T-cell (primary cell): ENCODE measurements at regions not wholly inside any gene's neighbourhood (a gene's known extent, or its start where the extent isn't known, plus 50 kb on each side); places are given as distances from the start of the nearest gene placed in this dataset.

ENCODE experiments used
- ATAC-seq, 4 experiments: fragments of 200-7000 bp in 3 of 4; fragments of 150-1000 bp in 1 of 4; cut with Tn5 transposase; replicated peaks in 1 of 4; 1 replicate in 3 of 4; 2 replicates in 1 of 4; pipeline ENCODE4 v1.10.0; 2021; ENCODE audit warnings: moderate library complexity in 3 of 4, mild to moderate bottlenecking in 2 of 4, moderate number of reproducible peaks in 1 of 4
- CTCF ChIA-PET, 2 donors: fragments of 300-600 bp; sonication (Branson Sonifier 250); formaldehyde crosslinking; loops; one replicate each; lab custom pipeline; 2022; ENCODE audit warnings: antibody characterized with exemption in 2 of 2; lab: Charles Lee
- POLR2A ChIA-PET, 2 donors: fragments of 300-600 bp; sonication (Branson Sonifier 250); formaldehyde crosslinking; loops; one replicate each; lab custom pipeline; 2022; ENCODE audit warnings: antibody characterized with exemption in 2 of 2; lab: Charles Lee
- DNase-seq, 35 experiments: peaks; one replicate each; pipeline versions ENCODE4 v3.0.0 to v3.0.0-alpha.2; 2013 to 2023
- H3K27ac ChIP-seq: one replicate; pipeline ENCODE4 v1.5.1; 2013; ENCODE audit warnings: low read length
- H3K27me3 ChIP-seq, 2 experiments: replicated peaks in 1 of 2; 1 replicate in 1 of 2; 2 replicates in 1 of 2; pipeline versions ENCODE4 v1.6.1 to v1.7.0; 2013; ENCODE audit warnings: low read length in 1 of 2, mixed read lengths in 1 of 2; ENCODE audit not compliant: control insufficient read depth in 2 of 2, insufficient read depth in 2 of 2; ENCODE audit errors: extremely low read depth in 1 of 2
- H3K36me3 ChIP-seq, 2 donors: 1 replicate in 1 of 2; 2 replicates in 1 of 2; pipeline versions ENCODE4 v1.6.1 to v1.7.0; 2013; ENCODE audit warnings: low read length in 1 of 2; ENCODE audit not compliant: control insufficient read depth in 2 of 2, insufficient read depth in 1 of 2; ENCODE audit errors: extremely low read depth in 1 of 2
- H3K4me1 ChIP-seq, 2 experiments: 1 replicate in 1 of 2; 2 replicates in 1 of 2; pipeline versions ENCODE4 v1.6.1 to v1.7.0; 2013; ENCODE audit warnings: low read length in 2 of 2, mixed read lengths in 1 of 2; ENCODE audit not compliant: insufficient read depth in 2 of 2, control insufficient read depth in 1 of 2; ENCODE audit errors: extremely low read depth in 1 of 2
- H3K4me3 ChIP-seq, 2 donors: 1 replicate in 1 of 2; 2 replicates in 1 of 2; pipeline versions ENCODE4 v1.5.1 to v1.7.0; 2013; ENCODE audit warnings: mild to moderate bottlenecking in 2 of 2, low read length in 1 of 2, moderate library complexity in 1 of 2; ENCODE audit not compliant: control insufficient read depth in 1 of 2; ENCODE audit errors: extremely low read depth in 1 of 2
- H3K9me3 ChIP-seq: 2 replicates; pipeline ENCODE4 v1.7.0; 2013
- H3K27ac Mint-ChIP-seq, 2 donors: one replicate each; pipeline ENCODE4 v1.8.0; 2020 to 2021; ENCODE audit warnings: mild to moderate bottlenecking in 2 of 2, mixed read lengths in 2 of 2
- H3K27me3 Mint-ChIP-seq, 2 donors: one replicate each; pipeline ENCODE4 v1.8.0; 2021 to 2022; ENCODE audit warnings: mixed read lengths in 2 of 2
- H3K36me3 Mint-ChIP-seq: one replicate; pipeline ENCODE4 v1.8.0; 2021; ENCODE audit warnings: mixed read lengths
- H3K4me1 Mint-ChIP-seq, 3 donors: one replicate each; pipeline ENCODE4 v1.8.0; 2020 to 2022; ENCODE audit warnings: mixed read lengths in 3 of 3, mild to moderate bottlenecking in 1 of 3
- H3K4me3 Mint-ChIP-seq, 3 donors: one replicate each; pipeline ENCODE4 v1.8.0; 2020 to 2022; ENCODE audit warnings: mild to moderate bottlenecking in 3 of 3, mixed read lengths in 3 of 3, moderate library complexity in 3 of 3
- H3K9me3 Mint-ChIP-seq, 3 donors: one replicate each; pipeline ENCODE4 v1.8.0; 2020 to 2022; ENCODE audit warnings: mixed read lengths in 3 of 3
- WGBS: methylation state at CpG from one replicate; pipeline ENCODE4 v1.1.5; 2013; ENCODE audit warnings: missing lambda C conversion rate; ENCODE audit not compliant: insufficient coverage; 5-methylcytosine and 5-hydroxymethylcytosine counted together

GRCh38 chr6:114418304-114418972 lies 75.6 kb upstream of the HS3ST5 start:
- no peaks in the 10 kb centered on the region for H3K27me3 Mint-ChIP-seq

DNA sequence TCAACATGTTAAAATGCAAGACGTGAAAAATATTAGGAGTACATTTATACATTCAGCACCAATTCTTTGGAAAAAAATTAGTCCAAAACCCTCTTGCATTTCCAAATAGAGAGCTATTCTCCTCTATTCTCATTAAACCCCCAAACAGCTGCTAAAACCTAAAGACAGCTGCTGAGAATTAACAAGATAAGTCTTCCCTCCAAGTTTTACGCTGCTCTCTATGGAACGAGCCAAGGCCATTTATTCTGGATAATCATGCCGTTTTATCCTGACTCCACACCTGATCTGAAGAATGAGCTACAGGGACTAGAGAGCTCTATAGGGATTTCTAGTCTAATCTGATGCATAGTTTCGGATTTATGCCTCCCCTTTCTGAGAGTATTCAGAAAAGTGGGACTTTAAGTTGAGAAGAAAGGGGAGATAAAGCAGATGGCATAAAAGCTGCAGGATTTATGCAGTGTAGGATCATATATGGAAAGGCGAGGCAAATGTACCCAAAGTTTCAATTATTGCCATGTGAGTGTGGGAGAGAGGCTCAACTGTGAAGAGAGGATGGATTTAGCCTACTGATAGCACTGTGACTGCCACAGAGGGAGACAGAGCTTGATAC lies 64.7 kb upstream of the HS3ST5 start:
- H3K4me3 Mint-ChIP-seq, result no peak overlapping the region
- no peak overlapping the region for H3K27ac ChIP-seq
- POLR2A ChIA-PET, result no interaction called here
- H3K4me1 Mint-ChIP-seq, result no peaks in the 10 kb centered on the region
- H3K27me3 ChIP-seq, result no peaks in the 10 kb centered on the region
- no peaks in the 10 kb centered on the region for H3K9me3 ChIP-seq
- H3K4me1 ChIP-seq, result no peaks in the 10 kb centered on the region
- WGBS, result 34% methylated on average over 2 of the region's 6 CpGs
- no peaks in the 10 kb centered on the region for H3K36me3 Mint-ChIP-seq
- no peak overlapping the region for H3K27ac Mint-ChIP-seq
- no peak overlapping the region for H3K4me3 ChIP-seq
- no peaks in the 10 kb centered on the region for H3K36me3 ChIP-seq
- peaks cover 0 to 4% (median 4%) of the 10 kb centered on the region in 3 donors for H3K9me3 Mint-ChIP-seq
- DNase-seq (no peak), ATAC-seq (no peak)
- CTCF ChIA-PET, result no interaction called here
- H3K27me3 Mint-ChIP-seq, result no peaks in the 10 kb centered on the region

More at GRCh38 chr6:114418304-114418972, 75.6 kb upstream of the HS3ST5 start:
- Mint-ChIP-seq H3K4me1 (no peaks in the 10 kb centered on the region), H3K4me3 (no peak overlapping the region), H3K36me3 (no peaks in the 10 kb centered on the region), H3K9me3 (peaks cover 2 to 11% (median 3%) of the 10 kb centered on the region in 3 donors), H3K27ac (no peak overlapping the region)
- no peaks in the 10 kb centered on the region for H3K36me3 ChIP-seq
- no peaks in the 10 kb centered on the region for H3K4me1 ChIP-seq
- CTCF ChIA-PET, result no interaction called here
- no peak overlapping the region for H3K4me3 ChIP-seq
- no peaks in the 10 kb centered on the region for H3K9me3 ChIP-seq
- no peak overlapping the region for H3K27ac ChIP-seq
- POLR2A ChIA-PET, result no interaction called here
- H3K27me3 ChIP-seq, result no peaks in the 10 kb centered on the region
- no peak for ATAC-seq
- WGBS, result no CpG with 5 or more reads among the region's 5 CpGs
- DNase-seq, result no peak

DNA sequence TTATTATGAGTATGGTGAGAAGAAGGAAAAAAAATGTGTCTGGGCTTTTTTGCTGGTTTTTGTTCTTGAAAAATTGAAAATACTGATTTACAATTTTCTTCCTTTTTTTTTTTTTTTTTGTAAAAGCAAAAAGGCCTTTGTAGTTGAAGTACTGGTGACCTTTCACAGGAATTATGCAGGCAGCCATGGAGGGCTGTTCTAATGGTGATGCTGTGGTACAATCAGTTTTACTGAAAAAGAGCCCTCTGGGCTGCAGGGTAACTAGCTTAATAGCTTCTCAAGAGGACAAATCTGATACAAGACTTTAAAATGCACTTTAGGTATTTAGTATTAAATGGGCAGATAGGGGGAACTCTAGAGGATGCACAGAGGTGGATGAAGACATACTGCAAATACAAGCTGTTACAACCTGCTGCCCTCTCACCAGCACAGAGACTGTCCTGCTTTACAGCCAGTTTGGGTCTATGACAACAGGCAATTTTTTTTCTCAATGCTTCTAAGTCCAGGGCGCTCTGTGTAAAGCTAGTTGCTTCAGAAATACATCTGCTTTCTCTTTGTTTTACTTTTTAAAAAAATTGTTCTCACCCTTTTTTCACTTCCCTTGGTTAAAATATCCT lies 61.6 kb upstream of the HS3ST5 start:
- H3K27me3 Mint-ChIP-seq, result no peaks in the 10 kb centered on the region
- H3K9me3 ChIP-seq, result no peaks in the 10 kb centered on the region
- H3K9me3 Mint-ChIP-seq, result peaks cover 0 to 4% (median 4%) of the 10 kb centered on the region in 3 donors
- no peak overlapping the region for H3K4me3 ChIP-seq
- POLR2A ChIA-PET, result interaction anchor here in 1 of 2 donors (0.6 kb wide), 1 partner anchor 462 kb away, joined by 3 read pairs; no protein-coding TSS in a partner anchor
- no peaks in the 10 kb centered on the region for H3K4me1 Mint-ChIP-seq
- no CpG with 5 or more reads among the region's 1 CpG for WGBS
- no peak for DNase-seq
- H3K27ac Mint-ChIP-seq, result no peak overlapping the region
- H3K4me3 Mint-ChIP-seq, result no peak overlapping the region
- H3K27ac ChIP-seq, result no peak overlapping the region
- no peaks in the 10 kb centered on the region for H3K36me3 Mint-ChIP-seq
- no peaks in the 10 kb centered on the region for H3K4me1 ChIP-seq
- no peak for ATAC-seq
- CTCF ChIA-PET, result interaction anchor here in 1 of 2 donors (0.7 kb wide), 1 partner anchor 60 kb away, joined by 3 read pairs; no protein-coding TSS in a partner anchor
- no peaks in the 10 kb centered on the region for H3K36me3 ChIP-seq
- no peaks in the 10 kb centered on the region for H3K27me3 ChIP-seq

DNA sequence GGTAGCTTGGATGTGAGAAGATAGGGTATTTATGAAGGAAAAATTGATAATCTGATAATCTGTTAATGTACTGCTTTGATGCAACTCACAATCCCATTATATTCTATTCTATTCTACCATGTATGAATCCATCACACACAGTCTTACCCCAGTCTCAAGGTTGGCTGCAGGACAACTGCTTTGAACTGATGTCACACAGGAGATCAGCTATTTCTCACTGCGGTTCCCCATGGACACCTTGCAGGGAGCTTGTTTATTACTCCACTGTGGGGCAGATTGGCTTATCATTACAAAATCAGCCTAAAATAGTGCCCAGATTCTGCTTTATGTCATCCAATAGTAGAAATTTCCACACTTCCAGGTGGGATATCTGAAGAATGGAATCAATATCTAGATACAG lies 61.0 kb upstream of the HS3ST5 start:
- no peak overlapping the region for H3K4me3 Mint-ChIP-seq
- H3K9me3 Mint-ChIP-seq, result peaks cover 0 to 4% (median 4%) of the 10 kb centered on the region in 3 donors
- H3K27me3 ChIP-seq, result no peaks in the 10 kb centered on the region
- no peak overlapping the region for H3K4me3 ChIP-seq
- H3K27me3 Mint-ChIP-seq, result no peaks in the 10 kb centered on the region
- CTCF ChIA-PET, result interaction anchor here in 1 of 2 donors (0.7 kb wide), 1 partner anchor 61 kb away, joined by 3 read pairs; no protein-coding TSS in a partner anchor
- H3K36me3 ChIP-seq, result no peaks in the 10 kb centered on the region
- POLR2A ChIA-PET, result no interaction called here
- H3K27ac Mint-ChIP-seq, result no peak overlapping the region
- no peak for DNase-seq
- no peak for ATAC-seq
- WGBS, result no CpG with 5 or more reads among the region's 1 CpG
- H3K9me3 ChIP-seq, result no peaks in the 10 kb centered on the region
- H3K4me1 ChIP-seq, result no peaks in the 10 kb centered on the region
- no peak overlapping the region for H3K27ac ChIP-seq
- H3K4me1 Mint-ChIP-seq, result no peaks in the 10 kb centered on the region
- no peaks in the 10 kb centered on the region for H3K36me3 Mint-ChIP-seq

DNA sequence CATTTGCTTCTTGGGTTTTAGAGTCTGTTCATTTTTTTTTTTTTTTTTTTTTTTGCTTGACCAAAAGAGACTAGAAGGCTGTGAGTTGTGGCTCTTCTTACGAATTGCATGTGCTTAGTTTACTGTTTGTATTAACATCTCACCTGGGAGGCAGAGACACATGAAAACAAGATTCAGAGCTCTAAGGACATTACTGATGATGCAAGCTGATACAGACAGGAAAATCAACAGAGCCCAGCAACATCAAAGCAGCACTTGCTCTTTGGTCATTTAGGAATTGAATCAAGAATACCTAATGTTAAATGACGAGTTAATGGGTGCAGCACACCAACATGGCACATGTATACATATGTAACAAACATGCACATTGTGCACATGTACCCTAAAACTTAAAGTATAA lies 55.7 kb upstream of the HS3ST5 start:
- Mint-ChIP-seq H3K27me3 (no peaks in the 10 kb centered on the region), H3K27ac (no peak overlapping the region), H3K4me1 (no peaks in the 10 kb centered on the region), H3K9me3 (peaks cover 0 to 3% (median 0%) of the 10 kb centered on the region in 3 donors), H3K36me3 (no peaks in the 10 kb centered on the region), H3K4me3 (no peak overlapping the region)
- Histone ChIP-seq H3K27ac (no peak overlapping the region), H3K36me3 (no peaks in the 10 kb centered on the region), H3K4me1 (no peaks in the 10 kb centered on the region), H3K4me3 (no peak overlapping the region), H3K9me3 (no peaks in the 10 kb centered on the region), H3K27me3 (no peaks in the 10 kb centered on the region)
- ChIA-PET CTCF (no interaction called here), POLR2A (no interaction called here)
- ATAC-seq (no peak), DNase-seq (no peak)
- no CpG with 5 or more reads among the region's 2 CpGs for WGBS
